MCF 10A (cell line): ENCODE measurements at regions not wholly inside any gene's neighbourhood (a gene's known extent, or its start where the extent isn't known, plus 50 kb on each side); places are given as distances from the start of the nearest gene placed in this dataset.

Experiments
- BruUV-seq: library from RNA; stranded (reverse); fragments of 400-500 nt; replicated peaks from 2 replicates; lab custom pipeline; 2021; lab: Mats Ljungman, UMichigan
- CTCF ChIA-PET: fragments of 300-600 bp; sonication (Branson Sonifier 250); formaldehyde crosslinking; extraction: SDS; loops from one replicate; lab custom pipeline; 2021; ENCODE audit warnings: antibody characterized with exemption, inconsistent platforms; lab: Yijun Ruan, JAX
- POLR2A ChIA-PET: fragments of 300-600, 350-650 bp; sonication (Branson Sonifier 250); formaldehyde crosslinking; extraction: SDS; loops from one replicate; lab custom pipeline; 2020; ENCODE audit warnings: antibody characterized with exemption, inconsistent platforms; lab: Yijun Ruan, JAX
- DNase-seq: peaks from one replicate; pipeline ENCODE4 v3.0.0-alpha.2; 2018; ENCODE audit not compliant: unreplicated experiment
- H3K27ac Mint-ChIP-seq: one replicate; pipeline ENCODE4 v1.8.0; 2022; ENCODE audit warnings: mild to moderate bottlenecking, low read depth, mixed read lengths; ENCODE audit not compliant: unreplicated experiment
- H3K27me3 Mint-ChIP-seq: one replicate; pipeline ENCODE4 v1.8.0; 2022; ENCODE audit warnings: mixed read lengths; ENCODE audit not compliant: insufficient read depth, unreplicated experiment
- H3K36me3 Mint-ChIP-seq: one replicate; pipeline ENCODE4 v1.8.0; 2022; ENCODE audit warnings: mild to moderate bottlenecking, moderate library complexity, mixed read lengths; ENCODE audit not compliant: insufficient read depth, unreplicated experiment
- H3K4me1 Mint-ChIP-seq: one replicate; pipeline ENCODE4 v1.8.0; 2022; ENCODE audit warnings: mixed read lengths; ENCODE audit not compliant: insufficient read depth, unreplicated experiment
- H3K4me3 Mint-ChIP-seq: one replicate; pipeline ENCODE4 v1.8.0; 2022; ENCODE audit warnings: mild to moderate bottlenecking, moderate library complexity, mixed read lengths; ENCODE audit not compliant: unreplicated experiment
- H3K9me3 Mint-ChIP-seq: one replicate; pipeline ENCODE4 v1.8.0; 2022; ENCODE audit warnings: mixed read lengths; ENCODE audit not compliant: unreplicated experiment
- CTCF ChIP-seq: fragments of 200-600 bp; IDR thresholded peaks from one replicate; pipeline ENCODE4 v1.8.0; 2022; ENCODE audit warnings: antibody characterized with exemption, mild to moderate bottlenecking; ENCODE audit not compliant: unreplicated experiment
- intact Hi-C: fragments of 100-400 bp; cut with micrococcal nuclease; formaldehyde crosslinking; loops from 2 replicates; pipeline ENCODE4 v1.14.1; 2022

GRCh38 chr2:157174321-157174720 is 83.2 kb upstream of the GALNT5 start:
- TF ChIP-seq CTCF = no peak
- Mint-ChIP-seq H3K4me1 (peaks cover 29% of the 10 kb centered on the region), H3K27me3 (no peaks in the 10 kb centered on the region), H3K9me3 (no peaks in the 10 kb centered on the region), H3K27ac (peak overlapping the region; percentile 92), H3K36me3 (no peaks in the 10 kb centered on the region), H3K4me3 (peak overlapping the region; percentile 43)
- intact Hi-C loops = loop anchor here (5.0 kb wide), 1 partner anchor 117 kb away; no protein-coding TSS in a partner anchor
- ChIA-PET POLR2A (interaction anchor here (0.7 to 2.1 kb wide), 6 partner anchors 9 to 840 kb away, joined by 3 to 5 read pairs (median 4); no protein-coding TSS in a partner anchor), CTCF (interaction anchor here (0.5 to 1.3 kb wide), 5 partner anchors 19 to 1805 kb away, joined by 3 read pairs; no protein-coding TSS in a partner anchor)
- TSS peak; percentile 95 for BruUV-seq
- DNase-seq = no peak

DNA sequence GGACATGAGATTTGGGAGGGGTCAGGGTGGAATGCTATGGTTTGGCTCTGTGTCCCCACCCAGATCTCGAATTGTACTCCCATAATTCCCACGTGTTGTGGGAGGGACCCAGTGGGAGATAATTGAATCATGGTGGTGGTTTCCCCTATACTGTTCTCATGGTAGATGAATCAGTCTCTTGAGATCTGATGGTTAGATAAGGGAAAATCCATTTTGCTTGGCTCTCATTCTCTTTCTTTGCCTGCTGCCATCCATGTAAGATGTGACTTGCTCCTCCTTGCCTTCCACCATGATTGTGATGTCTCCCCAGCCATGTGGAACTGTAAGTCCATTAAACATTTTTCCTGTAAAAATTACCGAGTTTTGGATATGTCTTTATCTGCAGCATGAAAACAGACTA is 80.9 kb upstream of the GALNT5 start:
- intact Hi-C loops = no loop called here
- CTCF ChIA-PET = interaction anchor here (0.6 kb wide), 1 partner anchor 841 kb away, joined by 3 read pairs; no protein-coding TSS in a partner anchor
- no peak for DNase-seq
- no peaks in the 10 kb centered on the region for H3K36me3 Mint-ChIP-seq
- peaks cover 17% of the 10 kb centered on the region for H3K4me1 Mint-ChIP-seq
- no peak overlapping the region for H3K4me3 Mint-ChIP-seq
- no peak for TF ChIP-seq CTCF
- POLR2A ChIA-PET = no interaction called here
- no TSS peak for BruUV-seq
- no peaks in the 10 kb centered on the region for H3K9me3 Mint-ChIP-seq
- no peaks in the 10 kb centered on the region for H3K27me3 Mint-ChIP-seq
- peak overlapping the region; percentile 92 for H3K27ac Mint-ChIP-seq

DNA sequence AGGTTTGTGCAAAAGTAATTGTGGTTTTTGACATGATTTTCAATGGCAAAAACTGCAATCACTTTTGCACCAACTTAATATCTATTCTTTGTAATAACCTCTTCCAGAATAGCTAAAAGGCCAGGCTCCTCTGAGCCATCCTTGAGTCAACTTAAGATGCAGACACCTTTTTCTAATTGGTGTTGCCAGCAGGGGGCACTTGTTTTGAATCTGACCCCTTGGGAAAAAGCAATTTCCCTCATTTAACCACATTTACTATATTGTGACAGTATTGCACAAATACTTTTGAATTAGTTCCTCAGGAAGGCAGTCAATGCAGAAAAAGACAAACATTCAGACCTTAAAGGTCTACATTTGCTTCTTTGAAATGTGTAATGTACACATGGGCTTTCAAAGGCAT is 78.6 kb upstream of the GALNT5 start:
- TF ChIP-seq CTCF = no peak
- H3K27ac Mint-ChIP-seq = no peak overlapping the region
- BruUV-seq = no TSS peak
- DNase-seq = no peak
- peaks cover 11% of the 10 kb centered on the region for H3K4me1 Mint-ChIP-seq
- no peaks in the 10 kb centered on the region for H3K27me3 Mint-ChIP-seq
- intact Hi-C loops = no loop called here
- H3K36me3 Mint-ChIP-seq = no peaks in the 10 kb centered on the region
- H3K9me3 Mint-ChIP-seq = no peaks in the 10 kb centered on the region
- ChIA-PET CTCF (interaction anchor here (0.5 to 1.6 kb wide), 4 partner anchors 9 to 1810 kb away, joined by 3 read pairs; no protein-coding TSS in a partner anchor), POLR2A (no interaction called here)
- no peak overlapping the region for H3K4me3 Mint-ChIP-seq

DNA sequence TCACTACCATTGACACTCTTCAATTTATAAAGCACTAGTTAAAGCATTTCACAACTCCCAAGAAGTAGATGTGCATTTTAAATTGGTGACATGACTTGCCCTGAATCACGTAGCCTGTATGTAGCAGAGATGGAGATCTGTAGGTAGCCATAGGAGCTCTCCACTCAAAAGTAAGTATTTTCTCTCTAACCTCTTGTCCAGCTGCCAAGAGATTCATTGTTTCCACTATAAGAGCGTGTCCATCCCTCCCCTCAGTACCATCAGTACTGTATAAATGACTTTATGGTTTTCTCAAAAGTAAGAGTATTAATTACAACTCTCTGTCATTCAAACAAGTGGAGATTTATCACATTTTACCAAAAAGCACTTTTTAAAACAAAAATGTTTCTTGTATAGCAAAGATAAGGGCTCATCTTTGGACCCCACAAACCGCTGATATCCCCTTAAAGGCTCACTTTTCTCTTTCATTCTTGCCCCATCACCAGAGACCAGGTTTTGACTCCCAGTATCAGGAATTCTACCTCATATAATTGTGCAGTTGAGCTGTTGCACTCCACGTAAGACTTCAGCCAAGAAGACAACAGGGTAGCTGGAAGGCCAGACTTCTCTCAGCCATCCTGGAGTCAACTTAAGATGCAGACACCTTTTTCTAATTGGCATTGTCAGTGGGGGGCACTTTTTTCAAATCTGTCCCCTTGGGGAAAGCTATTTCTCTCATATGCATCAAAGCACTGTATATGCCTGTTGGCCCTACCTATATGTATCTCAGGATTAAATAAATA is 78.0 kb upstream of the GALNT5 start:
- no peak for DNase-seq
- Mint-ChIP-seq H3K27me3 (no peaks in the 10 kb centered on the region), H3K4me3 (no peak overlapping the region), H3K36me3 (peaks cover 4% of the 10 kb centered on the region), H3K27ac (peak overlapping the region; percentile 47), H3K9me3 (peaks cover 6% of the 10 kb centered on the region), H3K4me1 (peaks cover 10% of the 10 kb centered on the region)
- intact Hi-C loops = no loop called here
- ChIA-PET POLR2A (no interaction called here), CTCF (interaction anchor here (0.5 to 4.6 kb wide), 9 partner anchors 10 to 1811 kb away, joined by 3 to 26 read pairs (median 3); no protein-coding TSS in a partner anchor)
- no TSS peak for BruUV-seq
- TF ChIP-seq CTCF = no peak
